Endothelial cell of umbilical vein (primary cell): ENCODE measurements at regions not wholly inside any gene's neighbourhood (a gene's known extent, or its start where the extent isn't known, plus 50 kb on each side); places are given as distances from the start of the nearest gene placed in this dataset.

Experiments used
- EZH2 ChIP-seq: IDR thresholded peaks from 2 replicates; pipeline ENCODE4 v1.6.1; 2012; ENCODE audit warnings: borderline replicate concordance, low read depth, mild to moderate bottlenecking, moderate library complexity, low read length, inconsistent platforms; ENCODE audit not compliant: severe bottlenecking
- JUN ChIP-seq: IDR thresholded peaks from 2 replicates; pipeline ENCODE4 v1.6.1; 2011; ENCODE audit warnings: borderline replicate concordance, low read depth; ENCODE audit not compliant: insufficient read length, insufficient read depth

DNA sequence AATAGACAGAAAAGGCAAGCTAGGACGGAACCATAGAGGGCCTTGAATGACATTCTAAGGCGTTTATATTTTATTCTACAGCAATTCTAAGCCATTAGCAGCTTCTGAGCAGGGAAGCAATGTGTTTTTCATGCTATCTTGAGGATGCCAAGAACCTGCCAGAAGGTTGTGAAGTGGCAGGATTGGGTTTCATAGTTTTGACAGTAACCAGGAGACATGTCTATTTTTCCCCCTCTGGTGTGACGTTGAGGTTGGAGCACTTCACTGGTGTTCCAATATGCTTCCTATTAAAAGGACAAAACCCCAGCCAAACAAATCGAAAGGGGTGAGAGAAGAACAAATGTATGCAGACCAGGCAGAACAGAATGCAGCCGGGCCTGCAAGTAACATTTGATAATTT, 148.2 kb downstream of the SPATA19 start:
- TF ChIP-seq EZH2: no peak
- TF ChIP-seq JUN: no peak
